Erythroblast (primary cell): ENCODE measurements at regions not wholly inside any gene's neighbourhood (a gene's known extent, or its start where the extent isn't known, plus 50 kb on each side); places are given as distances from the start of the nearest gene placed in this dataset.

ENCODE experiments used
- GATA1 ChIP-seq: IDR thresholded peaks from 2 replicates; pipeline ENCODE4 v1.6.1; 2011; ENCODE audit warnings: low read depth, mild to moderate bottlenecking, control low read depth, low read length, moderate library complexity
- POLR2A ChIP-seq: IDR thresholded peaks from 2 replicates; pipeline ENCODE4 v1.6.1; 2011; ENCODE audit warnings: mild to moderate bottlenecking, low read length

GRCh38 chr14:61925043-61925442 is 162.8 kb downstream of the SNAPC1 start:
- TF ChIP-seq POLR2A (no peak), GATA1 (no peak)
